Activated CD4-positive, alpha-beta T cell treated with anti-CD3 and anti-CD28 coated beads for 24 hours (primary cell): ENCODE measurements at regions not wholly inside any gene's neighbourhood (a gene's known extent, or its start where the extent isn't known, plus 50 kb on each side); places are given as distances from the start of the nearest gene placed in this dataset.
"Not testable (repeated sequence)": the region's sequence is repeated elsewhere in the genome, so short reads cannot be mapped to it uniquely, and the experiment has no call there.

Experiments used
- DNase-seq, 2 donors: peaks; one replicate each; pipeline ENCODE4 v3.0.0-alpha.2; 2020; ENCODE audit warnings: low read depth in 2 of 2

DNA sequence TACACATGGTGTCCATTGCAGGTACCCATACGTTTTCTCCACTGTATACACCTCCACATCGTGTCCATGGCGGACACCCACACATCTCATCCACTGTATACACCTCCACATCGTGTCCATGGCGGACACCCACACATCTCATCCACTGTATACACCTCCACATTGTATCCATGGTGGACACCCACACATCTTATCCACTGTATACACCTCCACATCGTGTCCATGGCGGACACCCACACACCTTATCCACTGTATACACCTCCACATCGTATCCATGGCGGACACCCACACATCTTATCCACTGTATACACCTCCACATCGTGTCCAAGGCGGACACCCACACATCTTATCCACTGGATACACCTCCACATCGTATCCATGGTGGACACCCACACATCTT, 50.4 kb upstream of the TTC34 start:
- not testable (repeated sequence) for DNase-seq

DNA sequence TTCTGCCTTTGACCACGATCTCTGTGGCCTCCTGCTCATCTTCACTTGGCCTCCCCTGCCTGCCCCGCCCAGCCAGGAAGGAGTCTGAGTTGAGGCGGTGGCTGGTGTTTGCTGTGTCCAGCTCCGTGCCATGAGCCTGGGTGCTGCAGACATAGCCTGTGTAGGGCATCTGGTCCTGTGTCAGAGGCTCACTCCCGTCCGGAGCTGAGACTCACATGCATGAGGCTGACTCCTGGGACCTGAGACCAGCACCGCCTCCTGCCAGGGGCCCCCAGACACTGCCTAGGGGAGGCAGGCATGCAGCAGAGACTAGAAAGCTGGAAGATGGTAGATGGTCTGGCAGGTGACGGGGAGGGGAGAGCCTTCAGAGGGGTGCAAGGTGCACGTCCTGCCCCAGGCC, 52.2 kb upstream of the TTC34 start:
- DNase-seq = no peak

- DNase-seq = no peak
Observed at GRCh38 chr1:2854151-2854550, 52.7 kb upstream of the TTC34 start.

DNA sequence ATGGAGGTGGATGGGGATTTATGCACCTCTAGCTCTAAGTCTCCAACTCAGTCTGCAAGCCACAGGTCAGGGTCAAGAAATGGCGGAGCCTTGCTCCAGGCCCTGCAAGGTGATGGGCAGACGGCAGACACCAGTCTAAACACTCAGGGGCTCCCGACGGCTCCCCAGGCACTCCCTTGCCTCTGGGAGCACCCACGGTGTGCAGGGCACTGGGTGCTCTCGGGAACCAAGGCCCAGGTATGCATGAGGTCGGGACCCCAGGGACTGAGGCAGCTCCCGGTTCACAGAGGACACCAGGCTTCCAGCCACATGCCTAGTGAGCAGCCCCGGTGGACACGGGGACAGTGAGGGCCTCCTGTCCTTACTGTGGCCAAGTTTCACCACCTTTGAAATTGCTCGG, 53.1 kb upstream of the TTC34 start:
- no peak for DNase-seq

- DNase-seq = no peak
Observed at GRCh38 chr1:2855206-2856065, 53.9 kb upstream of the TTC34 start.

DNA sequence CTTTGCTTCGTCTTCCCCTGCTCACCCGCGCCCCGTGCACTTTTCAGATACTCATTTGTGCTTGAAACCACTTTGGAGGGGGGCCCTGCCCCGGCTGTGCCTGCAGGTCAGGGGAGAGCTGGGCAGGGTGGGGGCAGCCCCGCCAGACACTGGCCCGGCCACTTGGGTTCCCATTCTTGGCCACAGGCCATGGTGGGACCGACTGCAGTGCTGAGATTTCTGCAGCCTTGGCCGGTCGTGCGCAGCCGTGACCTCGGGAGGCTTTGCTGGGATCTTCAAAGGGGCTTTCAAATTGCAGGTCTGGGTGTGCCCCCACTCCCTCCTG, 54.5 kb upstream of the TTC34 start:
- no peak for DNase-seq

DNA sequence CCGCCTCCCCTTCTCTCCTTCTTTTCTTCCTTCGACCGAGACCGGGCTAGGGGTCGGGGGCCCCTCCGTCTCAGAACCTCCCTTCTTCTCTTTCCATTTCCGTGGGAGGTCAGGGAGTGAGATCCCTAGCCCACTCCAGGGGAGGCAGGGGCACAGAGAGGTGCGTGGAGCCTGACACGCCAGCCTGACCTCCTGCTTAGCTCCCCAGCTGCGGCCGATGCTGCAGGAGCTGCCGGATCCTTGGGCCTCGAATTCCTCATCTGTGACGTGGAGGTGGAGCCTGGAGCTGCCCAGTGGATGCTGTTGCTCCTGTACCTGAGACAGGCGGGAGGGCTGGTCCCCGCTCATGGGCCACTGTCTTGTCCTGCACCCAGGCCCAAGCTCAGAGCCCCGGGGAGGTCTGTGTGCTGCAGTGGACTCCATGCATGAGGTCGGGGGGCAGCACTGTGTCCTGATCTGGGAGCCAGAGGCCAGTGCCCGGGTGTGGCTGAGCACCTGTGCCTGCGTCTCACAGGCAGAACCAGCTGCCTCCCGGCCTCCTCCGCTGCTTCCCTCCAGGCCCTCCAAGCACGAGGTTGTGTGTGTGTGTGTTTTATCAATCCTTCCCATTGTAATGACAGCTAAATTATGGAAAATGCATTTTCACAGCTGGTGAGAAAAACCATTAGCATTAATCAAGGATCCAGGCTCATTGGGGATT, 55.3 kb upstream of the TTC34 start:
- DNase-seq = no peak

- no peak for DNase-seq
Observed at GRCh38 chr1:2857521-2857920, 56.0 kb upstream of the TTC34 start.

- DNase-seq = no peak
Observed at GRCh38 chr1:2858676-2859075, 57.2 kb upstream of the TTC34 start.

- DNase-seq = no peak
Observed at GRCh38 chr1:2859219-2859880, 57.9 kb upstream of the TTC34 start.

DNA sequence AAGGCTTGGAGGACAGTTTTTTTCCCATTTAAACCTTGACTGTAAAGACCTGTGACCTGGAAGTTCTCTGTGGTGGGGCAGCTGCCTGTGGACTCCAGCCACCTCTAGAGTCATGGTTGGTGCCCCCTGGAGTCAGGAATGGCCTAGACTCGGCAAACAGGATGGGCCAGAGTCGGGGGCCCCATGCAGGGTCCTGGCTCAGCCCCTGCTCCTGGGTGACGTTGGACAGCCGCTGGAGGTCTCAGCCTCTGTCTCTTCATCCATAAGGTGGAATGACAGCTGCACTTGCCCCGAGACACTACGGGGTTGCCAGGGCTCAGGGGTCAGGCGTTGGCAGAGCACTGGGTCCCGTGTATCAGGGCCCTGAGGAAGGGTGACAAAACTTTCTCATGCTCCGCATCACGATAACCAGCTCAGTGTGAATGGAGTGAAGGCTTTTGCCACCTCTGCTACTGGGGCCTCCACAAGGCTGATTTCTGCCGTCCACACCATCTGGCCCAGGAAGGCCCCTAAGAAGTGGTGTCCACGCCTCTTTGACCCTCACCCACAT, 58.5 kb upstream of the TTC34 start:
- no peak for DNase-seq

GRCh38 chr1:2860476-2861142, 59.1 kb upstream of the TTC34 start:
- DNase-seq = no peak

GRCh38 chr1:2861143-2861987, 59.9 kb upstream of the TTC34 start:
- no peak for DNase-seq

GRCh38 chr1:2861988-2862813, 60.7 kb upstream of the TTC34 start:
- no peak for DNase-seq

DNA sequence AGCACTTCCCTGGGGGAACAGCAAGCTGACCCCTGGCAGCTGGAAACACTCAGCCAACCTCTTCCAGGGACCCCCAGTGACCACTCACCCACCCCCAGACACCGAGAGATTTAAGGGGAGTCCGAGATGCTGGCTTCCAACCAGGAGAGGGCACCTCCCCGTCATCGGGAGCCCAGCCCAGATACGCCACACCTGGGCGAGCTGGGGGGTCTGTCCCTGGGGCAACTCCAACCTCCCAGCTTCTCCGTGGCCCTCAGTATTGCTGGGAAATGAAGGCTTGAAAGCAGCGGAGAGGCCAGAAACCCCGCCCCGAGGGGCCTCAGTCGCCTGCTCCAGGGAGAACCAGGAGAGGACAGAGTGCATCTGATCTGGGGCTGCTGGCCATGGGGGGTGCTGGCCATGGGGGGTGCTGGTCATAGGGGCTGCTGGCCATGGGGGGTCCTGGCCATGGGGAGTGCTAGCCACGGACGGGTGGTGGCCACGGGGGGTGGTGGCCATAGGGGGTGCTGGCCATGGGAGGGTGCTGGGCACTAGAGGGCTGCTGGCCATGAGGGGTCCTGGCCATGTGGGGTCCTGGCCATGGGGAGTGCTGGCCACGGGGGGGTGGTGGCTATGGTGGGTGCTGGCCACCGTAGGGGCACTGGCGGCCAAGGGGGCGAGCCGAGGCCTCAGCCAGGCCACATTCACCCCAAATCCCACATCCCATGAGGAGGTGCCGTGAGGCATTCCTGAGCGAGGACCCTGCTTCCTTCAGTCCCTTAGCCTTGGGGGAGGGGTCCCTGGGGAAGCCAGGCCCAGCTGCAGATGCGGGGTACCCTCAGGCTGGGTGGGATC, 61.5 kb upstream of the TTC34 start:
- no peak for DNase-seq

- no peak for DNase-seq
Observed at GRCh38 chr1:2863648-2863963, 62.1 kb upstream of the TTC34 start.

DNA sequence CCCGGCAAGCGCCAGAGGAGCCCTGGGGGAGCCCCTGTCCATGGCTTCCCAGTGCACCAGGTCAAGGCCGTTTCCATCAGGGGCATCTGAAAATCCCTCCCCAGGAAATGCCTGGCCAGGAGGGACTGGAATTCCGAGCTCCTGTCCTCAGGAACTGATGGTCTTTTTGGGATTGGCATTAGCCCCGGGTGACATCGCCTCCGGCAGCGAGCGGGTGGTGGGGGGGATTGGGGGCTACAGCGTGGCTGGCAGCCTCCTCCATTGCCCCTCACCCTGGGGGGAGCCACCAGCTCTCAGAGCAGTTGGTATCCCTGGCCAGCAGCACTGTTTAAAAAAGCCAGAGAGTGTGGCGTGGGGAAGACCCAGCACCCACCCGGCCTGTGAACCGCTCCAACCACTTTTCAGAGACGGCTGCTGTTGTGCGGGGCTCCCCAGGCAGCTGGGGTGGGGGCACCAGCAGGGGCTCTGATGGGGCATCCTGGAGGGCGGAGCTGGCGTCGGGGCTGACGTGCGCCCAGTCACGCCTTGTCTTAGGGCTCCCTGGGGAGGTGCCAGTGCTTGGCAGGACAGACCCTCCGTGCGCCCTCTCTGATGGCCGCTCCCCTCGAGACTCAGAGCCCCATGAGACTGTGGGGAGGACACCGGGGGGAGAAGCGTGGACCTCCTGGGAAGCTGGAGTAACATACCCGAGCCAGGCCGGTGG, 62.9 kb upstream of the TTC34 start:
- no peak for DNase-seq

DNA sequence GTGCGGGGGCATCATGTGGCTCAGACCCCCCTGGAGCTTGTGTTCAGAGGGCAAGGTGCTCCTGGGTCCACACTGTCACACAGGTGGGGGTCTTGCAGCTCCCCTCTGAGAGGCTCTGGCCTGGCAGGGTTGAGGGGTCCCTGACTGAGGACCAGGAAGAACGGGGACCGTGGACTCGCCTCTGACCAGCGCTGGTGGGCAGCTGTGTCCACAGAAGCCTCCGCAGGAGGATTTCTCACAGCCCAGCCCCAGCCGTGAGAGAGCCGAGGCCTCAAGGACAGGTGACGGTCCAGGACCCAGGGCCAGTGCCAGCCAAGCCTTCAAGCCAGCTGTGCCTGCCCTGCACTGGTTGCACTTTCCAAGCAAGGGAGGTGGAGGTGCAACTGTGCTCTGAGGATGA, 63.5 kb upstream of the TTC34 start:
- no peak for DNase-seq
